A673 (cell line): ENCODE measurements at regions not wholly inside any gene's neighbourhood (a gene's known extent, or its start where the extent isn't known, plus 50 kb on each side); places are given as distances from the start of the nearest gene placed in this dataset.

Experiments used
- BruUV-seq: library from RNA; stranded (reverse); fragments of 400-500 nt; replicated peaks from 2 replicates; lab custom pipeline; 2021; lab: Mats Ljungman, UMichigan
- CTCF ChIA-PET: fragments of 300-600 bp; sonication (Branson Sonifier 250); formaldehyde crosslinking; loops from one replicate; lab custom pipeline; 2022; ENCODE audit warnings: antibody characterized with exemption; lab: Charles Lee
- POLR2A ChIA-PET: fragments of 300-600 bp; sonication (Branson Sonifier 250); formaldehyde crosslinking; loops from one replicate; lab custom pipeline; 2022; ENCODE audit warnings: antibody characterized with exemption; ENCODE audit not compliant: low non-redundant PET; lab: Charles Lee
- DNase-seq: peaks from one replicate; pipeline ENCODE4 v3.0.0-alpha.2; 2015; ENCODE audit warnings: low spot score
- H3K27ac ChIP-seq: fragments of 200-600 bp; sonication (generic); 2 replicates; pipeline ENCODE4 v1.5.1; 2016; ENCODE audit warnings: mixed run types, low read depth, mild to moderate bottlenecking, mixed read lengths, antibody characterized with exemption, low read length; ENCODE audit not compliant: poor library complexity, severe bottlenecking
- H3K27me3 ChIP-seq: fragments of 200-600 bp; sonication (generic); replicated peaks from 2 replicates; pipeline ENCODE4 v1.6.1; 2017; ENCODE audit warnings: mixed run types, low read depth, mild to moderate bottlenecking, mixed read lengths, antibody characterized with exemption, low read length; ENCODE audit not compliant: insufficient read depth, poor library complexity
- H3K36me3 ChIP-seq: fragments of 200-600 bp; sonication (generic); 2 replicates; pipeline ENCODE4 v1.6.1; 2016; ENCODE audit warnings: mixed run types, mild to moderate bottlenecking, mixed read lengths, antibody characterized with exemption, low read length; ENCODE audit not compliant: insufficient read depth, poor library complexity, severe bottlenecking
- H3K4me1 ChIP-seq: fragments of 200-600 bp; sonication (generic); 2 replicates; pipeline ENCODE4 v1.6.1; 2017; ENCODE audit warnings: mixed run types, mild to moderate bottlenecking, mixed read lengths, antibody characterized with exemption, low read length; ENCODE audit not compliant: insufficient read depth, poor library complexity, severe bottlenecking
- H3K4me3 ChIP-seq: fragments of 200-600 bp; sonication (generic); 2 replicates; pipeline ENCODE4 v1.5.1; 2016; ENCODE audit warnings: low read depth, mixed run types, mild to moderate bottlenecking, mixed read lengths, low read length; ENCODE audit not compliant: poor library complexity, severe bottlenecking
- H3K9me3 ChIP-seq: fragments of 200-600 bp; sonication (generic); 2 replicates; pipeline ENCODE4 v1.6.1; 2016; ENCODE audit warnings: mixed run types, low read depth, mild to moderate bottlenecking, mixed read lengths, antibody characterized with exemption, low read length; ENCODE audit not compliant: poor library complexity, severe bottlenecking
- EZH2 ChIP-seq: fragments of 200-600 bp; sonication (generic); IDR thresholded peaks from 2 replicates; pipeline ENCODE4 v1.6.1; 2017; ENCODE audit warnings: borderline replicate concordance, low read depth, mild to moderate bottlenecking, mixed read lengths, antibody characterized with exemption, low read length; ENCODE audit not compliant: poor library complexity, severe bottlenecking
- intact Hi-C: fragments of 100-400 bp; cut with micrococcal nuclease; formaldehyde crosslinking; loops from one replicate; pipeline ENCODE4 v1.10.0; 2022; ENCODE audit not compliant: unreplicated experiment
- TF ChIP-seq, protein P1 (sequence below): fragments of 300-800, 200-600 bp; sonication (generic); conservative IDR thresholded peaks from 2 replicates; pipeline ENCODE4 v1.5.1; 2017; ENCODE audit warnings: low read depth, mild to moderate bottlenecking, antibody characterized with exemption, low read length, moderate library complexity, mixed read lengths

DNA sequence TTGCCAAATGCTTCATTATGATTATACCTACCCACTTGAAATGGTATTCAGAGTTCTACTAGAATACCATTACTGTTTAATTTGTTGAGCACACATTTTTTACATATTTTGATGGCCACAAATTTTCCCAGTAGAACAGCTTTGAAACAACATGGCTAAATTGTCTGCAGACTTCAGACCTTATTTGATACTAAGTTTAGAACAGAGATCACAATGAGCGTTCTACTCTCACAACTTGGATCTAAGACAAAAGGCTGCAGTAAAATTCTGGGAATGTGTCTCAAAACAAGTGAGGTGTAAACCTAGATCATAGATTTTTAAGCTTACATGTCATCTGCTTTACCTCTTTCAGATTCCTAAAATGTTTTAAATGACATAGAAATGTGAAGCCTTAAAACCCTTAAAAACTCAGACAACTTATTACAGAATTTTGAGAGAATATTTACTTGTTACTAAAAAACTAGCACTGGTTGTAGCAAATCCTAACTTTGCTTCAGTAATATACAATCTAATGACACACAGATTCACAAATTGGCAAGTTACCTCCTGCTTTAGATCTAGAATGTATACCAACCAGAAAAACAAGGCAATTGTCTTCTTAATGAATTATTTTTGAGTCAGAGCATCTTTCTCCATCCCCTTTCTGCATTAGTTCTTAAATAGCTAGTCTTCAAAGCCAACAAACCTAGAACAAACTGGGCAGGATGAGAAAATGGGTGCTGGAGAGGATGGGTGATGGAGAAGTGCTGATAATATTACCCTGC is 243.3 kb downstream of the SLC7A11 start:
- TF ChIP-seq, protein P1, sequence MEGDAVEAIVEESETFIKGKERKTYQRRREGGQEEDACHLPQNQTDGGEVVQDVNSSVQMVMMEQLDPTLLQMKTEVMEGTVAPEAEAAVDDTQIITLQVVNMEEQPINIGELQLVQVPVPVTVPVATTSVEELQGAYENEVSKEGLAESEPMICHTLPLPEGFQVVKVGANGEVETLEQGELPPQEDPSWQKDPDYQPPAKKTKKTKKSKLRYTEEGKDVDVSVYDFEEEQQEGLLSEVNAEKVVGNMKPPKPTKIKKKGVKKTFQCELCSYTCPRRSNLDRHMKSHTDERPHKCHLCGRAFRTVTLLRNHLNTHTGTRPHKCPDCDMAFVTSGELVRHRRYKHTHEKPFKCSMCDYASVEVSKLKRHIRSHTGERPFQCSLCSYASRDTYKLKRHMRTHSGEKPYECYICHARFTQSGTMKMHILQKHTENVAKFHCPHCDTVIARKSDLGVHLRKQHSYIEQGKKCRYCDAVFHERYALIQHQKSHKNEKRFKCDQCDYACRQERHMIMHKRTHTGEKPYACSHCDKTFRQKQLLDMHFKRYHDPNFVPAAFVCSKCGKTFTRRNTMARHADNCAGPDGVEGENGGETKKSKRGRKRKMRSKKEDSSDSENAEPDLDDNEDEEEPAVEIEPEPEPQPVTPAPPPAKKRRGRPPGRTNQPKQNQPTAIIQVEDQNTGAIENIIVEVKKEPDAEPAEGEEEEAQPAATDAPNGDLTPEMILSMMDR = no peak
- no peak for TF ChIP-seq EZH2
- CTCF ChIA-PET = no interaction called here
- no peak for DNase-seq
- Histone ChIP-seq H3K36me3 (no peaks in the 10 kb centered on the region), H3K4me1 (no peaks in the 10 kb centered on the region), H3K9me3 (no peaks in the 10 kb centered on the region), H3K4me3 (no peak overlapping the region), H3K27me3 (no peaks in the 10 kb centered on the region), H3K27ac (no peak overlapping the region)
- intact Hi-C loops = no loop called here
- BruUV-seq = no TSS peak
- POLR2A ChIA-PET = no interaction called here

- CTCF ChIA-PET = no interaction called here
- intact Hi-C loops = no loop called here
- Histone ChIP-seq H3K4me1 (no peaks in the 10 kb centered on the region), H3K27me3 (no peaks in the 10 kb centered on the region), H3K27ac (no peak overlapping the region), H3K9me3 (no peaks in the 10 kb centered on the region), H3K4me3 (no peak overlapping the region), H3K36me3 (no peaks in the 10 kb centered on the region)
- BruUV-seq = no TSS peak
- TF ChIP-seq EZH2 = no peak
- TF ChIP-seq, protein P1 = no peak
- DNase-seq = no peak
- POLR2A ChIA-PET = no interaction called here
Measured at GRCh38 chr4:137997496-137997895, 244.7 kb downstream of the SLC7A11 start.

DNA sequence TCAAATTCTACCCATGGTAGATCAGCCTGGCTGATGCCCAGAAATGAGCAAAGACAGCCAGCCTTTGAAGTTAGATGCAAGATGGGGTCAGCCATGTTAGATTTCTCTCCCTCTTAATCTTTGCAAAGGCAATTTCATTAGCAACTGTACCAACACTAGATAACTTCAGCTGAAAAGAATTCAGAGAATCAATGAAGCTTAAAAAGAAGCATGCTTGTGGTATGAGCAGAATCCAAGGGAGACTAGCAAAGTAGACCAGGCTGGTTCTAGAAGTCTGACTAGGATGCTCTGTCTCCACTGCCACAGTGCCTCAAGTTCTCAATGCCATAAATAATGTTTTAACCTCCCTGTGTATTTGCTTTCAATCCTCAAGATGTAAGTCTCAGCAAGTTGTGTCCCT is 247.3 kb downstream of the SLC7A11 start:
- no TSS peak for BruUV-seq
- Histone ChIP-seq H3K9me3 (no peaks in the 10 kb centered on the region), H3K27me3 (no peaks in the 10 kb centered on the region), H3K36me3 (no peaks in the 10 kb centered on the region), H3K4me1 (no peaks in the 10 kb centered on the region), H3K27ac (no peak overlapping the region), H3K4me3 (no peak overlapping the region)
- CTCF ChIA-PET = no interaction called here
- POLR2A ChIA-PET = no interaction called here
- no peak for TF ChIP-seq EZH2
- TF ChIP-seq, protein P1 = no peak
- intact Hi-C loops = no loop called here
- DNase-seq = no peak
